ENCODE measurements at regions not wholly inside any gene's neighbourhood (a gene's known extent, or its start where the extent isn't known, plus 50 kb on each side); places are given as distances from the start of the nearest gene placed in this dataset.
"Not testable (repeated sequence)": the region's sequence is repeated elsewhere in the genome, so short reads cannot be mapped to it uniquely, and the experiment has no call there.

DNA sequence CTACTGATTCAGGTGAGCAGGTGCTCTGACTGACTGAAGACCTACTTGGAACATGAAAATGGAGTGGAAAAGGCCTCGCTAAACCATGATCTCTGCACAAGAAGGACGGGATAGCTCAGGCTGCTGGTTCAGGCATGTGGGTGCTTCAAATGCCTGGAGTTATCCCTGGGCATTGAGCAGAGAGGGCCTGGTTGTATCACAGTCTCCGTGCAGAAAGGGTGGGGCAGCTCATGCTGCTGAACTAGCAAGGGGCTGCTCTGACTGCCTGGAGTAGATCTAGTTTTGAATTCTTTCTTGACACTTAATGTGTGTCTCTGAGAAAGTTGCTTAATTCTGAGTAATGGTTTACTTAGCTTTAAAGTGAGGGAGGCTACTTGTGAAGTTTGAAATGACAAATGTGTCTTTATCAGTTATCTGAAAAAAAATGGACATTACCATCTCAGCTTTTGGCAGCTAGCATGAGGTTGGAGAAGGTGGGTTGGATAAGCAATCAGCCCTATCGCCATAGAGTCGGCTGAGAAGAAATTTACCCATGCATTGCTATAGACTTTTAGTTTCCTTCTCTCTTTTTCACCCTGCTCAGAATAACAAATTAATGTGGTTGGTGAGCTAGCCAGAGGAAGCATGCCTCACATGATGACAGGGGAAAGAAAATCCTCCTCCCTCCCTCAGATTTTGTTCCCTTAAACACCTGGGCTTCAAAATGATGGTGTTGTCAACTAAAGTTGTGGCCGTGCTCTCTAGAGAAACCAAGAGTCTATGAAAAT lies 832.4 kb downstream of the STIM2 start:
- TF ChIP-seq CTCF (IDR thresholded peaks at IDR 0.05; ENCODE audit: insufficient read depth, low read depth, low read length) = no peak
- H3K4me3 ChIP-seq (ENCODE audit: low read depth, low read length) = no peak overlapping the region
- DNase-seq (ENCODE audit: low read depth) = peak; percentile 3

DNA sequence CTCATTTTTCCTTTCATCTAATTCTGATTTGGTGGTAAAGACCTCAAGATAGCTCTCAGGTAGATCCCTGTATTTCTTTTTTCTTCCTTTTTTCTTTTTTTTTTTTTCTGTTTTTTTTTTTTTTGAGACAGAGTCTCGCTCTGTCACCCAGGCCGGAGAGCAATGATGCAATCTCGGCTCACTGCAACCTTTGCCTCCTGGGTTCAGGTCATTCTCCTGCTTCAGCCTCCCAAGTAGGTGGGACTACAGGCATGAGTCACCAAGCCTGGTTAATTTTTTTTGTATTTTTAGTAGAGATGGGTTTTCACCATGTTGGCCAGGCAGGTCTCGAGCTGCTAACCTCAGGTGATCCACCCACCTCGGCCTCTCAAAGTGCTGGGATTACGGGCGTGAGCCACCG lies 835.6 kb downstream of the STIM2 start:
- not testable (repeated sequence) for DNase-seq (ENCODE audit: low read depth); H3K4me3 ChIP-seq (ENCODE audit: low read depth, low read length)

DNA sequence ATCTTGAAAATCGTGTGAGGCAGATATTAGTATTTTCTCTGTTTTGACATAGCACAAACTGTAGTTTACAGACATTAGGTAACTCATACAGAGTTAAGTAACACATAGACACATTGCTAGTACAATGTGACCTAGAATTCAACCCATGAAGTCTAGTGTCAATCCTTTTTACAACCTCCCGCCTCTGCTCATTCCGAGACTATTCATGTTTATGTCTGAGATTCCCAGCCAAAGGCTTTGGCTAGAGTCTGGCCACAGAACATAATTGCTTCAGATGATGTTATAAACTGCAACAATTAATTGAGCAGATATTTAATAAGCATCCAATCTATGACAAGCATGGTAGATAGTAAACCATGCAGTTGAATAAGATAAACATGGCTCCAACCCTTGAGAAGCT lies 841.0 kb downstream of the STIM2 start:
- H3K4me3 ChIP-seq (ENCODE audit: low read depth, low read length) = no peak overlapping the region
- peak; percentile 71 for DNase-seq (ENCODE audit: low read depth)
- no peak for TF ChIP-seq CTCF (IDR thresholded peaks at IDR 0.05; ENCODE audit: insufficient read depth, low read depth, low read length)

DNA sequence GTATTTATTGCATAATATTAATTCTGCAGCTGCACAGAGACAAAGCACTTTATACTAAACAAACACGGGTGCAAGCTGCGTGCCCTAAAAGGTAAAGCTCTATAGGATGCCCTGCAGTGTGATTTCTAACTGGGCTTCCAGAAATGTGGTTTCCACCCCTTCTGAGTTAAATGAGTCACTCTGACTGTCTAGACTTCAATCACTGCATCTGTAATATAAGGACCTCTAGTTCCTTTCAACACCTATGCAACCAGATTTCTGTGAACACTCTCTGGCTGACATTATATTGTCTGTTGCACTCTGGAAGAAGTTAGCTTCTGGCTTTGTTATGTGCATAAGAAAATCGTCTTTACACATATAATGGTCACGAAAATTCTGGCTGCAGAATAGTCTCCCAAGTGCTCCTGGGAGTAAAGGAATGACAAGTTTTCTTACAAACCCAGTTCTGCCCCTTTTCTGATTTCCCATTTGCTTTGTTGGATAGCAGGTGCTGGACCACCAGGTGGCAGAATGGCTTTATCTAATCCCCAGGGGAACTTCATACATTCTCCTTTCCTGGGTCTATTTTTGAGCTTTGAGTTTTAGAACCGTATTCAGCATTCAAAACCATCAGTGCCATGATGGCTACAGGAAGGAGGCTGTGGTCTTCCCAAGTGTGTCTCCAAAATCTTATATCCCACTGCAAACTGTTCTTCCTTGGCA lies 842.2 kb downstream of the STIM2 start:
- no peak for DNase-seq (ENCODE audit: low read depth)
- peak; percentile 34 for TF ChIP-seq CTCF (IDR thresholded peaks at IDR 0.05; ENCODE audit: insufficient read depth, low read depth, low read length)
- no peak overlapping the region for H3K4me3 ChIP-seq (ENCODE audit: low read depth, low read length)

DNA sequence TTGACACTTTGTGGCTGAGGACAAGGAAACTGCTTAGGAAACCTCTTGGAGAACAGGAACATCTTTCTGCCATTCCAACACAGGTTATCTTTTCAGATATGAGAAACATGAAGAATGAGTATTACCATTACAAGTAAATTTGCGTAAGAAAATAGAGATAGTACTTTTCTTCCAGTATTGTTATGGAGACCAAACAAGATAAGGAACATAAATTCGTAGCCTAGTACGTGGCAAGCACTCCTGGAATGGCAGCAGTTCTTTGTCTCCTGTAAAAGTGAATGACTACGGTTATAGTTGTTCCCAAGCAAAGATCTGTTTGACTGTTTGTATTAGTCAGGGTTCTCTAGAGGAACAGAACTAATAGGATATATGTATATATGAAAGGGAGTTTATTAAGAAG lies 843.1 kb downstream of the STIM2 start:
- no peak overlapping the region for H3K4me3 ChIP-seq (ENCODE audit: low read depth, low read length)
- DNase-seq (ENCODE audit: low read depth) = no peak
- no peak for TF ChIP-seq CTCF (IDR thresholded peaks at IDR 0.05; ENCODE audit: insufficient read depth, low read depth, low read length)

- DNase-seq (ENCODE audit: low read depth) = no peak
- H3K4me3 ChIP-seq (ENCODE audit: low read depth, low read length) = no peak overlapping the region
- no peak for TF ChIP-seq CTCF (IDR thresholded peaks at IDR 0.05; ENCODE audit: insufficient read depth, low read depth, low read length)
Measured at GRCh38 chr4:27711041-27711440, 850.4 kb downstream of the STIM2 start.

- H3K4me3 ChIP-seq (ENCODE audit: low read depth, low read length) = no peak overlapping the region
- TF ChIP-seq CTCF (IDR thresholded peaks at IDR 0.05; ENCODE audit: insufficient read depth, low read depth, low read length) = no peak
- DNase-seq (ENCODE audit: low read depth) = no peak
Measured at GRCh38 chr4:27714073-27714472, 853.4 kb downstream of the STIM2 start.
